ENCODE measurements at regions not wholly inside any gene's neighbourhood (a gene's known extent, or its start where the extent isn't known, plus 50 kb on each side); places are given as distances from the start of the nearest gene placed in this dataset.

- no peak for DNase-seq (ENCODE audit: low spot score)
These were observed 474.5 kb upstream of the NBEA start for GRCh38 chr13:34467450-34468083.

- no peak for DNase-seq (ENCODE audit: low spot score)
These were observed 472.7 kb upstream of the NBEA start for GRCh38 chr13:34469196-34469986.

- no peak for DNase-seq (ENCODE audit: low spot score)
These were observed 467.7 kb upstream of the NBEA start for GRCh38 chr13:34474187-34474868.

- no peak for DNase-seq (ENCODE audit: low spot score)
These were observed 463.7 kb upstream of the NBEA start for GRCh38 chr13:34478376-34478775.

GRCh38 chr13:34502011-34502410 is 440.1 kb upstream of the NBEA start:
- no peak for DNase-seq (ENCODE audit: low spot score)

- no peak for DNase-seq (ENCODE audit: low spot score)
These were observed 439.4 kb upstream of the NBEA start for GRCh38 chr13:34502621-34503020.

- no peak for DNase-seq (ENCODE audit: low spot score)
These were observed 435.3 kb upstream of the NBEA start for GRCh38 chr13:34506796-34507195.

- DNase-seq (ENCODE audit: low spot score), result no peak
These were observed 434.4 kb upstream of the NBEA start for GRCh38 chr13:34507630-34508029.

GRCh38 chr13:34512817-34513216 is 429.3 kb upstream of the NBEA start:
- no peak for DNase-seq (ENCODE audit: low spot score)

GRCh38 chr13:34513526-34513925 is 428.5 kb upstream of the NBEA start:
- DNase-seq (ENCODE audit: low spot score), result no peak

- no peak for DNase-seq (ENCODE audit: low spot score)
These were observed 426.9 kb upstream of the NBEA start for GRCh38 chr13:34515201-34515600.

GRCh38 chr13:34521171-34521570 is 420.9 kb upstream of the NBEA start:
- DNase-seq (ENCODE audit: low spot score), result no peak

- DNase-seq (ENCODE audit: low spot score), result no peak
These were observed 419.3 kb upstream of the NBEA start for GRCh38 chr13:34522808-34523207.

- no peak for DNase-seq (ENCODE audit: low spot score)
These were observed 418.7 kb upstream of the NBEA start for GRCh38 chr13:34523406-34523805.

- no peak for DNase-seq (ENCODE audit: low spot score)
These were observed 408.1 kb upstream of the NBEA start for GRCh38 chr13:34533941-34534340.

- DNase-seq (ENCODE audit: low spot score), result no peak
These were observed 399.7 kb upstream of the NBEA start for GRCh38 chr13:34542321-34542720.

GRCh38 chr13:34543836-34544235 is 398.2 kb upstream of the NBEA start:
- DNase-seq (ENCODE audit: low spot score), result no peak

GRCh38 chr13:34545461-34545860 is 396.6 kb upstream of the NBEA start:
- no peak for DNase-seq (ENCODE audit: low spot score)

GRCh38 chr13:34546344-34547250 is 395.5 kb upstream of the NBEA start:
- no peak for DNase-seq (ENCODE audit: low spot score)

GRCh38 chr13:34547929-34548328 is 394.1 kb upstream of the NBEA start:
- DNase-seq (ENCODE audit: low spot score), result no peak

- no peak for DNase-seq (ENCODE audit: low spot score)
These were observed 388.7 kb upstream of the NBEA start for GRCh38 chr13:34553376-34553775.

GRCh38 chr13:34555988-34556387 is 386.1 kb upstream of the NBEA start:
- no peak for DNase-seq (ENCODE audit: low spot score)
